ENCODE measurements at regions not wholly inside any gene's neighbourhood (a gene's known extent, or its start where the extent isn't known, plus 50 kb on each side); places are given as distances from the start of the nearest gene placed in this dataset.

DNA sequence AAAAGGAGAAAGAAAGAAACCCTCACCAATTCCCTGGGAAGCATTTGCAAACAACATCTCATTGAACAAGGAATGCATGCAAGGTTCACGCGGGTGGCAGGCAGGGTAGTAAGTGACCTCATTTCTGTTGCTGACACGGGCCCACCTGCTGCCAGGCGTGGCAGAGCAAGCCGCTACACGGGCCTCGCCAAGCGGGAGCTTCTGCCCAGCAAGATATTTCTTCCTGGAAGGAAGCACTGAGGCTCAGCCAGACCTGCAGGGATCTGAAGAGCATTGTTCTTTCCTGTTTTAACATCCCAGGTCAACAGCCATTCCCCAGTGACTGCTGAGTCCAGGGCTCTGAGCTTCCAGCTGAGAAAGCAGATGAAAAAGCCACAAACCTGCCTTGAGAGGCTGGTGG is 91.9 kb upstream of the IGSF21 start:
- TF ChIP-seq, protein P1, sequence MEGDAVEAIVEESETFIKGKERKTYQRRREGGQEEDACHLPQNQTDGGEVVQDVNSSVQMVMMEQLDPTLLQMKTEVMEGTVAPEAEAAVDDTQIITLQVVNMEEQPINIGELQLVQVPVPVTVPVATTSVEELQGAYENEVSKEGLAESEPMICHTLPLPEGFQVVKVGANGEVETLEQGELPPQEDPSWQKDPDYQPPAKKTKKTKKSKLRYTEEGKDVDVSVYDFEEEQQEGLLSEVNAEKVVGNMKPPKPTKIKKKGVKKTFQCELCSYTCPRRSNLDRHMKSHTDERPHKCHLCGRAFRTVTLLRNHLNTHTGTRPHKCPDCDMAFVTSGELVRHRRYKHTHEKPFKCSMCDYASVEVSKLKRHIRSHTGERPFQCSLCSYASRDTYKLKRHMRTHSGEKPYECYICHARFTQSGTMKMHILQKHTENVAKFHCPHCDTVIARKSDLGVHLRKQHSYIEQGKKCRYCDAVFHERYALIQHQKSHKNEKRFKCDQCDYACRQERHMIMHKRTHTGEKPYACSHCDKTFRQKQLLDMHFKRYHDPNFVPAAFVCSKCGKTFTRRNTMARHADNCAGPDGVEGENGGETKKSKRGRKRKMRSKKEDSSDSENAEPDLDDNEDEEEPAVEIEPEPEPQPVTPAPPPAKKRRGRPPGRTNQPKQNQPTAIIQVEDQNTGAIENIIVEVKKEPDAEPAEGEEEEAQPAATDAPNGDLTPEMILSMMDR (IDR thresholded peaks at IDR 0.05; ENCODE audit: low read depth, low read length): no peak
- no peak for DNase-seq (ENCODE audit: extremely low read depth, low read depth)

DNA sequence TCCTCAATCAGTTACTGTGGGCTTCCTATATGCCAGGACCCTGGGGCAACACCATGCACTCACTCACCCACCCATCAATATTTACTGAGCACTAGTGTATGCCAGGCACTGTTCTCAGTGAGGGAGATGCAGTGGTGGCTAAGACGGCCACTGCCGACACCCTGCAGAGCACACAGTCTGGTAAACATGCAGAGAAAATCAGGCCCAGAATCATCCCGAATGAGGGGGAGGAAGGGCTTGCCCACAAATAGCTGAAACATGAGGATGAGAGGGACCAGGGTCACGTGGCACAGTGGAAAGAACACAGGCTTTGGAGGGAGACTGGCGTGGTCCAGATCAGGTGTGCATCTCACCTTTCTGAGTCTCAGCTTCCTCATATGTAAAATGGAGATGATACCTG is 89.2 kb upstream of the IGSF21 start:
- TF ChIP-seq, protein P1 (IDR thresholded peaks at IDR 0.05; ENCODE audit: low read depth, low read length): no peak

GRCh38 chr1:18020021-18020817 is 87.4 kb upstream of the IGSF21 start:
- TF ChIP-seq, protein P1 (IDR thresholded peaks at IDR 0.05; ENCODE audit: low read depth, low read length): no peak
- no peak for DNase-seq (ENCODE audit: extremely low read depth, low read depth)

More for the DNA sequence above, 89.2 kb upstream of the IGSF21 start:
- no peak for DNase-seq (ENCODE audit: extremely low read depth, low read depth)

GRCh38 chr1:18021242-18021641 is 86.4 kb upstream of the IGSF21 start:
- TF ChIP-seq, protein P1 (IDR thresholded peaks at IDR 0.05; ENCODE audit: low read depth, low read length): no peak
- DNase-seq (ENCODE audit: extremely low read depth, low read depth): no peak

GRCh38 chr1:18032172-18032859 is 75.3 kb upstream of the IGSF21 start:
- TF ChIP-seq, protein P1 (IDR thresholded peaks at IDR 0.05; ENCODE audit: low read depth, low read length): no peak
- no peak for DNase-seq (ENCODE audit: extremely low read depth, low read depth)

- no peak for DNase-seq (ENCODE audit: extremely low read depth, low read depth)
Observed at GRCh38 chr1:18035145-18035544, 72.5 kb upstream of the IGSF21 start.

More at GRCh38 chr1:18035145-18035544, 72.5 kb upstream of the IGSF21 start:
- TF ChIP-seq, protein P1 (IDR thresholded peaks at IDR 0.05; ENCODE audit: low read depth, low read length): no peak
